GM19324 (cell line): ENCODE measurements at regions not wholly inside any gene's neighbourhood (a gene's known extent, or its start where the extent isn't known, plus 50 kb on each side); places are given as distances from the start of the nearest gene placed in this dataset.

Experiments used
- ATAC-seq: cut with Tn5 transposase; IDR thresholded peaks from one replicate; pipeline ENCODE4 v1.9.1; 2021; ENCODE audit warnings: mild to moderate bottlenecking, moderate library complexity; ENCODE audit not compliant: unreplicated experiment, low FRiP score

DNA sequence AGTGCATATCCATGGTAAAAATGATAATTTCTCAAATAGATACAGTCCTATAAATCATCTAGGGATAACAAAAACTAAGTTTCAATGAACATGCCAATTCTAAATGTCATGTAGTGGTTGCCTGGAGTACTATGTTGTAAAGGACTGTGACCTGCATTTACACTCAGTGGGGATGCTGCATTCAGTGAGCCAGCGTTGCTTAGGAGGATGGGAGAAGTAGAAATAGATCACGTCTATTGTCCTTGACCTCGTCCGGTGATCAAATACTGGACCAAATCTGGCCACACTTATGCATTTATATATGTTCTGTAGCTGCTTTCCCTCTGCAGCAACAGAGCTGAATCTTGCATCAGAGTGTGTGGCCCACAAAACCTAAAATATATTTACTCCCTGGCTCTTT lies 139.0 kb upstream of the ETAA1 start:
- ATAC-seq = no peak

DNA sequence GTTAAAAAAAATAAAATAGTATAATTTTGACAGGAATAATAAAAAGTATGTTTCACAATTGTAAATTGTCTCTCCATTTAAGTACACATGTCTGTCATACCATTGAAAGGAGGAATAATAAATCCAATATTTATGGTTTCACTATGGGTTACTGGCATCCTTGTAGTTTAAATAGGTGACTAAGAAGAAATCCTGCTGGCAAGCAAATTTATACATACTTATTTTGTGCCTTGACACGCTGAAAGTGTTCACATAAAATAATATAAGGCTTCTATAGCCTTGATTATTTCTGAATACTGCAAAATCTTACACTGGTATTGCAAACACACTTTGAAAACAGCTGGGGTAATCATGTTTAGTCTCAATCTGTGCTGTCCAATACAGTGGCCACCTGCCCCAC lies 138.3 kb upstream of the ETAA1 start:
- no peak for ATAC-seq

DNA sequence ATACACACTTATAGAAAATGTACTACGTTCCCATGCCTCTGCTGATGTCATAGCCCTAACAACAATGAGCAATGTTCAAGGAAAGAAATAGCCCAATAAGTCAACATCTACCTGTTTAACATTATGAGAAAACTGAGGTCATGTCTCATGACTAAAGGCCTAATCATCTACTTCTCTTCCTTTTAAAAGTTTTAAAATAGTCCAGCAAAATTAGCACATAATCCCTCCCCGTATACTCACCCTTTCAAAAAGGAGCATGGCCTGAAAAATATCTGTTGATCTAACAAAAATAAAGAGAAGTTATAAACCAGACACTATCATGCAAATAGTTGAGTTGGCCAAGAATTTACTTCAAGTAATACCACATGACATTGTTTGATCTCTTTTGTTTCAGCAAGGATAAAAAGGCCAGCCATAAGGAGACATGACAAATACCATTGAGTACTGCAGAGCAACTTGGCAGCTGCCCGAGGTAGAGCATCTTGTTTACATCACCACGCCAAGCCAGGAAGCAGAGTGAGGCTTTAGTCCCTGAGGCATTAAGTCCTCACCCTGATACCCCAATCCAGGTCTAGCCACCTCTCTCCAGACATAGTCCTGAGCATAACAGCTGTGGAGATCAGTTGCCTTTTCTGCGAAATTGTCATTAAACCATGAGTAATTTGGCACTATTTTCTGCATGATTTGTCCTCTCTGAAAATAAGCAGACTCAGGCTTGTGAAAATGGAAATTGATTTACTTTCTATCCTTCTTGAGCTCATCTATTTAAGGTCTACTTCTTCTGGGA lies 137.4 kb upstream of the ETAA1 start:
- ATAC-seq = no peak

DNA sequence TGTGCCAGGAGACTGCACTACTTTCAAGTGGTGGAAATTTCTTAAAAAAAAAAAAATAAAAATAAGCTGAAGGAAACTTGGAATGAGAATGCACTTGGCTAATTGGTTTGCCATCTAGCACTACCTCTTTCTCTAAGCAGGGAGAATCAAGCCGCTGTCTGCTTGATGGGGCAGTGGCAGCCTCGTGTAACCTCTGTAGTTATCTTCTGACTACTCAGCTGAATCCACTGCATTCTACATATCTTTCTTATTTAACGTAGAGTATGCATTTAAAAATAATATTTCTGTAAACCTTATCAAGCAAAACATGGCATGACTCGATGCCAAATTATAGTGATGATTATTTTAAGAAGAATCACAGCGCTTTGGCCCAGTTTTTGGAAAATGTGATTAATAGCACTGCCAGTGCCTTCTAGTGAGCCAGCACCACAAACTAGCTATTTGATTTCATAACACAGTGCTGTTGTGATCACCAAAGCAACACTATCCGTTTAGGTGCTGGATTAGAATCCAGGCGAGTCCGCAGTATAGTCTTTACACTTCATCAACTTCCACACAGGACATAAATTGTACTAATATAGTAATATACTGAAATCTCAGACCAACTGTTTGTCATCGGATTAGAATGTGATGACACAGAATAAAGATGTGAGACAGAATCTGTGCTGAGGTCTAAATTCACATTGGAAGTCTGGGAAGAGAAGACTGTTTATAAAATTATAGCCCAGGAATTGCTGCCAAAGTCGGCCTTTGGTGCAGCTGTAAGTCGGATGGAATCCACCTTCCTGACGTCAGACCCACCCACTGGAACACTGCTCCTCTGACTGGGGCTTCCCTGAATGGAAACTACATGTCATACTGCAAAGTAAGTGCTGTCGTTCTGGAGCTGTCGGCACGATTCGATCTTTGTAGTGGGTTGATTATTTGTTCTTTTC lies 136.5 kb upstream of the ETAA1 start:
- no peak for ATAC-seq

DNA sequence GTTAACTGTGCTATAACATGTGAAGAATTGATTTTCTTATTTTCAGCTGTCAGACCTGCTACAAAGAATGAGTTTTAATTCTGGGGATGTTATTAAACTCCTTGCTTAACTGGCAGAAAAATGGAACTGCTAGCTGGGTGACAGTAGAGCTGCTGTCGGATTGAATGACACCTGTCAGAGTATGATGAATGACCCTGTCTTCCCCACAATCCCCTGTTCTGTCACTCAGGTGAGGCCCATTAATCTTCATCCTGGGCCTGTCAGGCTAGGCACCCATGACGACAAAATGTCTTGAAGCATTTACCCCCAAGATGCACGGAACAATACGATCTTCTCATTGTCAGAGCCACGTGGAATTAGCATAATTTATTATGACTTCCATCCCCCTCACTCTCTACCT lies 129.9 kb upstream of the ETAA1 start:
- ATAC-seq = no peak

DNA sequence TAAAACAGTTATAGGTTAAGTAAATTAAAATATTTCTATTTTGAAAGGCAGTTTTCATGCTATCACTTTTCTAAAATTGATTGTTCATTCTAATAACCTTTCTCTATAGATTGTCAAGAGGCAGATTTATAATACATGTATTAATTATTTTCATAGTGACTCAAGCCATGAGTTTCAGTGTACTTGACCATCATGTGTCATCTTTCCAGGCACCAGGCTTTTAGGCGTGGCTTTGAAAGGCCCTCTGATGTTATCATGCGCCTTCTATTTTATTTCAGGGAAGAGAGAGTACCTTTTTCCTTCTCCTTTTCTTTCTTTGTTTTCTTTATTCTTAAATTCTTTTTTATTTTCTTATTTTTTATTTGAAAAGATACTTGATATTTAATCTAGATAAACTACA lies 128.3 kb upstream of the ETAA1 start:
- ATAC-seq = no peak

DNA sequence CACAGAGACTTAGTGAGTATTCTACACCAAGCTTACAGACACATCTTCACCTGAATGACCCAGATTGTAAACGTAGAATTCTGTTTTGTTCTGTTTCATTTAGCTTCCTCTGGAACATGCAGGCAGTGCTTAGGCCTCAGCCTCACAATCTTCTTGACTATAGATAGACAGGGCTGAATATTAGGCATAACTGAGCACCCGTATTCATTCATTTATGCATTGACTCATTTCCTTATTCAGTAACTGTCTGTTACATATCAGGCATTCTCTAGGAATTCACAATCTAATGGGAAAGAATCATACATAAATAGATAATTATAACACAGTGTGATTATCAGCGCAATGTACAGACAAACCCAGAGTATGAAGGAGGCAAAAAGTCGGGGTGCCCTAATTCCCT lies 124.9 kb upstream of the ETAA1 start:
- ATAC-seq = no peak

DNA sequence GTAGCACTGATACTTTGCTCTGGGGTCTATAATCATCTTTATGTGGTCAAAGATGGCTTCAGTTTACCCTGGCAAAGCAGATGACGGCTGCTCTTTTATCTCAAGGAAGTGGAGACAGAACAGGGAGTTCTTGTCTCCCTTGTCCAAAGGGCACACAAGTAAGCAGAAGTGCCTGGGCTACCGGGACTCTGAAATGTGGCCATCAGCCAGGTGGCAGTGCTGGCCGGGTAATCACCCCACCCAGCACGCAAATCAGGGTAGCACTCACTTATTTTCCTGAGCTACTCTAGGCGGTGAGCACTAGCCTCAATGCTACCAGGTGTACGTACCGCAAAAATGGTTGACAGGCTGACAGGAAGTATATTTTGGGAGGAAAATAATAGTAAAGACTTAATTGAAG lies 119.7 kb upstream of the ETAA1 start:
- ATAC-seq = no peak

DNA sequence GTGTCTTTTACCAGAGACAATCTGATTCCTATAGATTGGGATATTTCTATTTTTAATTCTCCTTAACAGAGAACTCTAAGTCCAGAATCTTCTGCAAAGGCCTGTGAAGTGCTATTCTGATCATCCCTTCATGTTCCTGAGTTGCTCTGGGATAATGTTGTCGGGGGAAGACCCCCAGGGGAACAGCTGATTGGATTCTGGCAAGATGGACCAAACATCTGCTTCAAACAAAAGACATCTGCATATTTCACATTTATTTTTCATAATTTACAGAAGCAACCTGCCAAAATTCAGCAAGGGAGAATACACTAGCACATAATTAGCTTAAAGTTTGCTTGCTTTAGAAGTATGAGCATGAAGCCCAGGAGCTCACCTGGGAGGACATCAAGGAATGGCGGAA lies 116.0 kb upstream of the ETAA1 start:
- ATAC-seq = no peak

DNA sequence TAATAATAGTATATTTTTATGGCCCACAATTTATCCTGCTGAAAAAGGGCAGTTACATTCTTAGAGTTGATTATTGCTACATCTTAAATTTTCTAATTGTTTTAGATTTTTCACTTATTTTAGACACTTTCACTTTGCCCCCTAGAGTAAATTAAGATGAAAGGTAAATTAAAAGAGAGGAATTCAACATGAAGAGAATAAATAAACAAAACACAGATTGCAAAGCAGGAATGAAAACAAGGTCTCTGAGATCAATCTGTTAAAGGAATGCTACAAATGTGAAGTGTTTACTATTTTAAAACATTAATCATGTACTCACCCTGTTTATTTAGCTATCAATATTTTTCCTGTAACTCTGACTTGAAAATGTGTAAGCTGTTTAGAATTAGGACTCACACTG lies 113.5 kb upstream of the ETAA1 start:
- ATAC-seq = no peak

DNA sequence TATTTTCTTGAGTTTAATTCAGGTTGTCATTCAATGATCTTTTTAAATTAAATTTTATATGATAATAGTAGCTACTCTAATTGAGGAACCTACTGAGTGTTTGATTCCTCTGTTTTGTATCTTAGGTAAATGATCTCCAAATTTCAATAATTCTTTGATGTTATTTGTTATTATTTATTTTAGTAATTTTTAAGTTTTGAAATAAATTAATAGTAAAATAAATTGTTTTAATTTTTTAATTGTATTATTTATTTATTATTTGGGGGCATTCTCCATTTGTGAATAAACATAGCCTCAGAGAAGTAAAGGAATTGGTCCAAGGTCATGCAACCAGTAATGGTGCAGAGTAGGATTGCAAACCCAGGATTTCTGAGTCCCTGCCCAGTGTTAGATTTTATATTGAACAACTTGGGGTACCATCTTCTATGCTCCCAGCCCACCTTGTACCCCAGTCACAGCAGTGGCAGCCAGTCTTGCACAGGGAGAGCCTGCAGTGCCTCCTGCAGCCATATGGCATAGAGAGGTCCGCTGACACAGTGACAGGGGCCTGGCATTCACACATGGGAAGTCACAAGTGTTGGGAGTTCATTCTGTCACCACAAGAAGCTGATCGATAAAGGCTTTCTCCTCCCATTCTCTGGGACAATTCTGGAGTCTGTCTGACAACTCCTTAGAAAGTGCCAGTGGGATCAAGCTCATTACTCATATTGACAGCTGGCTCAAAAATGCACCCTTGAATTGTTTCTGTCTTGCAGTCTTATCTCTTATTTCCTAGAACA lies 110.0 kb upstream of the ETAA1 start:
- ATAC-seq = no peak

DNA sequence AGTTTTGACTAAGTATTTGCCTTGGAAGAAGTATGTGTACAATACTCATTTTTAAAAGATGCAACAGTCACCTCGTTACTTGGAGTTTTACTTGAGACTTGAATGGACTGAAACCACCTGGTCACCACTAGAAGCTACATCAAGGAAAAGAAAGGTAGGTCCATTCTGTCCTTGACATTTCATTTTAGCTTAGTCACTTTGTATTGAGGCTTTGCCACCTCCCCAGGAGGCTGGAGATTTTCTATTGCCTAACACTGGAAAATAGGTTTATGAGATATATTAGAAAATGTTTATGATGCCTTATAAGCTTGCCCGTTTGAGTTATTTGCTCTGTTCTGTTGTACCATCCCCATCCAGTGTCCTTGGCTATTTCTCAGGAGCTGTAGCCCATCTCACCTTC lies 107.9 kb upstream of the ETAA1 start:
- ATAC-seq = no peak

DNA sequence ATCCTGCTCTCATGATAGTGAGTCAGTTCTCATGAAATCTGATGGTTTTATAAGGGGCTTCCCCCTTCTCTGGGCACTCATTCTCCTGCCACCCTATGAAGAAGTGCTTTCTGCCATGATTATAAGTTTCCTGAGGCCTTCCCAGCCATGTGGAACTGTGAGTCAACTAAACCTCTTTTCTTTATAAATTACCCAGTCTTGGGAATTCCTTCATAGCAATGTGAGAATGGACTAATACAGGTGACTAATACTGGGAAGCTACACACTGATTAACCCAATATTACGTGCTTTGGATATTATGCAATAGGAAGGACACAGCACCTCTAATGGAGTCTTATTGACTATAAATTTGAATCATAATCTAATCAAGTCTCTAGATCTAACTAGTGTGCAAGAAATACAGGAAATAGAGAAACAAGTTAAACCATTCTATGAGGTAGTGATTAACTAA lies 107.2 kb upstream of the ETAA1 start:
- ATAC-seq = no peak

DNA sequence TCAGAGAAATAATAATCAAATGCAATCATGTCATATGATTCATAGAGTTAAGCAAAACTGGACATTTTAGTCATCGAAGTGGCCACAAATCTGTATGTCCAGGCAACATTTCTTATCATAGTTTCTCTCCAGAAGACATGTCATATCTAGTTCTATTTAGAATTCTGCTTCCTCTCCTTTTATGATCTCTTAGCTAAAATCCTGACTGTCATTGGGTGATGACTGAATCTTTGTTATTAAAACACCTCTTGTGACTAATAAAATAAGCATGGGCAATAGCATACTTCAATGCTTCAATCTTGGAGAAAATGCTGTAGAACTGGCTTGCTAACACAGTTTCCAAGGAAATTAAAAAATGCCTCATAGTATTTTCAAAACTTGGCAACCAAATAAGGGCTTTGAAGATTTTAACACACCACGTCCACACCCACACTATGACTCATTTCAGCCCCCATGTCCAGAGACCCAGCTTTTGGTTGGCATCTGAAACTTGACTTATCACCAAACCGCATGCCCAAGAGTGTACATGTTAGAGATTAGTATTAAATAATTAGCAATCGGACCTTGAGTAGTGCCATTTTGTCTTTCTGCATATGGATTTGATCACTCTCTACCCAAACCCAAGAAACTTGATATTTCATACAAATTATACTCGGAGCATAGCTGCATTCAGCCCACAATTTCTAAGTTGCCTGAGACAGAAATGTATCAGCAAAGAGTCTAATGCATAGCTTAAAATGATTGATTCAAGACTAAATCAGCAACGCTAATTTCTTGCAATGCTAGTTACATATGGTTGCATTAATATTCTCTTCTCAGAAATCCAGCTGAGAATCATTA lies 106.5 kb upstream of the ETAA1 start:
- no peak for ATAC-seq

DNA sequence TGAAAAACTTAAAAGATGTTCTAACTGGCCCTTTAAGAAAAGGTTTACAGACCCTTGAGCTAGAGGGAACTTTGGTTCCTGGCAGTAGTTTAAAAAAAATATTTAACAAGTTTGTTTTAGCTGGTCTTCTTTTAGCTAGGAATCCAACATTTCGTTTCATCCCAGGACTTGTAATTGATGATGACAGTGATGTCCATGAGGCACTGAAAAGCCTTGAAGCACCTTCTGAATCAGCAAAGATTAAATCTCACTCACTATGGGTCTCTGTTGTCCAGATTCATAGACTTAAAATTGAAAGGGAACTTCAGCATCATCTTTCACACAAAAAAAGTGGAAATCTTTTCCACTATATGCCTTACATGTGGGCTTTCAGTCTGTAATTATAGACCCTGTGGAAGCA lies 102.9 kb upstream of the ETAA1 start:
- ATAC-seq = no peak

DNA sequence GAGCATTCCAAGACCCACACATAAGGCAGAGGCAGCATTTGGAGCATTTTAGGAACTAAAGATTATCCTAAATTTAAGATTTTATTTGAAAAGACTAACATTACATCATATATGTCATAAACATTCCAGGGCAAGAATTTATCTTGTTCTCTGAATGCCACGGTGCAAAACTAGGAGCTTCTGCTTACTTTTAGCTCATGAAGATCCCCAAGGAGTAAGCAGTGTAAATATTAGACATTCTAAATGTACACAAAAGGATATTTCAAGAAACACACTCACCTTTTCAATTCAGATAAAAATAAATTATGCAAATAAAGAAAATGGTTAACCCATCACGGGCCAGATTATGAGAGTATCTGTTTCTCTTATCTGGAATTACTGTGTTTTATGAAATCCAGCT lies 101.7 kb upstream of the ETAA1 start:
- no peak for ATAC-seq

DNA sequence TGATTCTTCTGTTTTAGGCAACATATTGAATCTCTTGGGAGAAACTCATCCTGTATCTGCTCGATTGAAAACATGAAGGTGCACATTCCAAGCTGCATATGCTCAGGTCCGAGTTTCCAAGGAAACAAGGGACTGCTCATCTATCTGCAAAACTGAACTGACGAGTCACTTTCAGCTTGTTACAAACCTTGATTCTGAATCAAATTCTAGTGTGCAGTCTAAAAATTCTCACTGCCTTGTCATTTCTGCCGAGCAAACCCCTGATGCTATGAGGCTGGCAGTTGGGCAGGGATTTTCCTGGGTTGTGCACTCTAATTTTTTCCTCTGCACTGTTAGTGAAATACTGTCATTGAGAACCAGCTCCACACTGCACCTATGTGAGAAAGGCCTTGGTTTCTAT lies 101.3 kb upstream of the ETAA1 start:
- no peak for ATAC-seq

DNA sequence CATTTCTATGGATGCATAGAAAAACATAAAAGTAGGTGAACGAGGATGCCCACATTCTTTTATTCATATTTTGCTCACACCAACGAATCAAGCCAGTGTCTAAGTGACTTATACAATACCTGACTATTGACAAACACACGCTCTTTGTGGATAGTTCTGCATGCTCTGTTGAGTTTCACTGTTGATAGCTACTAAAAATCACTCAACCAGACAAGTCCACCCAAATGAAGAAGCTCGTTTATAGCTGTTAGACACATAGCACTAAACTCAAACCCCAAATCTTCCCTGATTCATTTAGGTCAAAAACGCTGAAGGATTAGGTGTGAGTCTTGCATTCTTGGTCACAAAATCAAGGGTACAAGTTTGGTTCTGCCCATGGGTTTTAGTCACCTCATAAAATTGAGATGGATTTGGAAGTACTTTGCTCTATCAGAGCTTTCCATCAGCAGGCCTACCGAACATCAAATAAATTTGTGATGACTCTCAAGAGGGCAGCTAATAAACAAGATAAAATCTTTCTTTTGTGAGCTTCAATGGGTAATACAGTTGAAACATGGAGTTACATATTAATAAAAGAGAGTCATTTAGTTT lies 92.7 kb upstream of the ETAA1 start:
- no peak for ATAC-seq

DNA sequence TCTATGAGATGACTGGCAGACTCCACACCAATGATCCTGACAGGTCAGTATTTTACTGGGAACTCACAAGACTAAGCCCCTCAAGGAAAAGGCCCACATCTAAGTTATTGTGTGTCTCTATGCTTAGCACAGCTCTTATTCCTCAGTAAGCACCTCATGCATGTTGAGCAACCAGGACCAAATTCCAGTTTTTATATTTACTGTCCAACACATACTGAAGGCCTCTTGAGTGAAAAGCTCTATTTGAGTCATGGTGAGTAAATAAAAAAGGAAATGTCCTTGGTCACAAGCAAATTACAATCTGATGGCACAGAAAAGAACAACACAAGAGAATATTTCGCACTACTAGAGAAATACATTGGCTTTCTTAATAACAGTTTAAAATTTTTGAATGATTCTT lies 87.9 kb upstream of the ETAA1 start:
- no peak for ATAC-seq

DNA sequence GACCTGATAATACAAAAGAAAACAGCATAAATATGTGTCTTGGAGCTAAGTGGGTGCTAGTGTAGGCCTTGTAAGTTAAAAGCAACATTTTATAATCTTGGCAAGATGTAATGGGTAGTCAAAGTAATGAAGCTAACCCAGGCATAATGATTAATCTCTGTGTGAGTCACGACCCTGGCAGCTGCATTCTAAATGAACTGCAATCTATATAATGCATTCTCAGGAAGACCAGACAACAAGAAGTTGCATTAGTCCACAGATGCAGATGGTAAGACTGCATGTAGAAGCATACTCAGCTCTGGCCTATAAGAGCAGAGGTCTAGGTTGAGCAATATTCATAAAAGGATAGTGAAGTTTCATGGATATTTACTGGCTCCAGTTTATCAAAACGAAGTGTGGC lies 85.6 kb upstream of the ETAA1 start:
- ATAC-seq = no peak
